HepG2 (cell line): ENCODE measurements at regions not wholly inside any gene's neighbourhood (a gene's known extent, or its start where the extent isn't known, plus 50 kb on each side); places are given as distances from the start of the nearest gene placed in this dataset.

ENCODE experiments used
- ATAC-seq: fragments of 200-7000 bp; cut with Tn5 transposase; 3 replicates; pipeline ENCODE4 v1.9.1; 2020; ENCODE audit warnings: mild to moderate bottlenecking, moderate library complexity
- BruUV-seq: library from RNA; stranded (reverse); fragments of 400-500 nt; replicated peaks from 2 replicates; lab custom pipeline; 2021; lab: Mats Ljungman, UMichigan
- CTCF ChIA-PET: fragments of 300-600 bp; formaldehyde crosslinking; extraction: SDS; loops from one replicate; lab custom pipeline; 2021; ENCODE audit warnings: low total read pairs, inconsistent platforms, low intra/inter-chr PET ratio; lab: Yijun Ruan, JAX
- POLR2A ChIA-PET: fragments of 350-600 bp; sonication (Branson Sonifier 250); formaldehyde crosslinking; loops from one replicate; lab custom pipeline; 2020; ENCODE audit warnings: antibody characterized with exemption, inconsistent platforms; lab: Yijun Ruan, JAX
- DNase-seq: peaks from one replicate; pipeline ENCODE4 v3.0.0-alpha.2; 2015; ENCODE audit warnings: low spot score
- FAIRE-seq: peaks from 3 replicates; lab custom pipeline; 2011; peaks lifted over from hg19 to GRCh38; lab: Jason Lieb, UNC
- H2AFZ ChIP-seq: one replicate; pipeline ENCODE4 v1.6.1; 2011; ENCODE audit warnings: low read length, inconsistent platforms
- H3K27ac ChIP-seq: fragments of 300-600 bp; 3 replicates; pipeline ENCODE4 v1.8.0; 2011; ENCODE audit warnings: mixed run types, mild to moderate bottlenecking, mixed read lengths, low read length, inconsistent platforms; ENCODE audit not compliant: insufficient read depth; ENCODE audit errors: extremely low read length
- H3K27me3 ChIP-seq, 2 experiments: fragments of 200-600 bp in 1 of 2; 2 replicates in 1 of 2; 3 replicates in 1 of 2; pipeline versions ENCODE4 v1.6.0 to v1.8.0; 2011; ENCODE audit warnings: low read length in 2 of 2, mild to moderate bottlenecking in 2 of 2, moderate library complexity in 2 of 2, inconsistent platforms in 1 of 2; ENCODE audit not compliant: insufficient read depth in 2 of 2, control insufficient read depth in 1 of 2
- H3K36me3 ChIP-seq, 2 experiments: fragments of 200-600 bp in 1 of 2; replicated peaks in 1 of 2; 2 replicates in 1 of 2; 3 replicates in 1 of 2; pipeline versions ENCODE4 v1.5.1 to v1.8.0; 2011; ENCODE audit warnings: low read length in 2 of 2, inconsistent platforms in 1 of 2; ENCODE audit not compliant: insufficient read depth in 2 of 2, control insufficient read depth in 1 of 2
- H3K4me1 ChIP-seq: 2 replicates; pipeline ENCODE4 v1.5.1; 2012; ENCODE audit warnings: low read length, inconsistent platforms; ENCODE audit not compliant: insufficient read depth
- H3K4me2 ChIP-seq: 2 replicates; pipeline ENCODE4 v1.6.0; 2011; ENCODE audit warnings: low read depth, low read length, inconsistent platforms
- H3K4me3 ChIP-seq, 3 experiments: fragments of 200-600 bp in 1 of 3; sonication (generic), shearing (Covaris generic) in 1 of 3; replicated peaks in 1 of 3; 2 replicates each; pipeline ENCODE4 v1.5.1; 2011 to 2016; ENCODE audit warnings: low read length in 3 of 3, inconsistent platforms in 2 of 3, low read depth in 2 of 3, mild to moderate bottlenecking in 2 of 3, control low read depth in 1 of 3, mixed read lengths in 1 of 3; ENCODE audit not compliant: insufficient read depth in 1 of 3
- H3K79me2 ChIP-seq: one replicate; pipeline ENCODE4 v1.6.1; 2011; ENCODE audit warnings: low read length, inconsistent platforms; ENCODE audit not compliant: insufficient read depth
- H3K9ac ChIP-seq: 2 replicates; pipeline ENCODE4 v1.6.0; 2011; ENCODE audit warnings: mild to moderate bottlenecking, low read depth, low read length, inconsistent platforms; ENCODE audit not compliant: insufficient read depth
- H3K9me3 ChIP-seq: 2 replicates; pipeline ENCODE4 v1.5.1; 2012; ENCODE audit warnings: mild to moderate bottlenecking, low read length
- H4K20me1 ChIP-seq: 2 replicates; pipeline ENCODE4 v1.6.0; 2011; ENCODE audit warnings: inconsistent platforms, mild to moderate bottlenecking, low read length, moderate library complexity; ENCODE audit not compliant: insufficient read depth
- CCDC6 ChIP-seq: sonication (generic); formaldehyde crosslinking; IDR thresholded peaks from 2 replicates; pipeline ENCODE4 v1.8.1; 2022; ENCODE audit warnings: mild to moderate bottlenecking, missing genetic modification reagents, moderate library complexity
- CSRNP1 ChIP-seq: sonication (generic); formaldehyde crosslinking; IDR thresholded peaks from 2 replicates; pipeline ENCODE4 v1.8.1; 2023; ENCODE audit warnings: mild to moderate bottlenecking, missing genetic modification reagents
- GPN1 ChIP-seq: sonication (generic); formaldehyde crosslinking; IDR thresholded peaks from 2 replicates; pipeline ENCODE4 v1.5.1; 2020; ENCODE audit warnings: missing genetic modification reagents, borderline replicate concordance
- HOXA3 ChIP-seq: sonication (generic); formaldehyde crosslinking; IDR thresholded peaks from 2 replicates; pipeline ENCODE4 v1.5.0; 2020; ENCODE audit warnings: missing genetic modification reagents
- SNRNP70 ChIP-seq: fragments of 200-400 bp; formaldehyde crosslinking; IDR thresholded peaks from 2 replicates; pipeline ENCODE4 v1.6.1; 2017; ENCODE audit warnings: mild to moderate bottlenecking, low read depth, low read length, moderate library complexity
- TMF1 ChIP-seq: sonication (generic); formaldehyde crosslinking; IDR thresholded peaks from 2 replicates; pipeline ENCODE4 v1.8.1; 2022; ENCODE audit warnings: low read depth, missing genetic modification reagents
- ZBTB34 ChIP-seq: sonication (generic); formaldehyde crosslinking; IDR thresholded peaks from 2 replicates; pipeline ENCODE4 v1.8.0; 2022; ENCODE audit warnings: mild to moderate bottlenecking, missing genetic modification reagents
- WGBS: methylation state at CpG from one replicate; pipeline ENCODE4 v1.1.6; 2017; ENCODE audit warnings: low lambda C conversion rate; 5-methylcytosine and 5-hydroxymethylcytosine counted together
- in situ Hi-C: cut with HindIII; loops from 2 replicates; pipeline ENCODE4 v1.10.0; 2017; ENCODE audit warnings: low pct_unique_long_range_greater_than_20kb; ENCODE audit not compliant: extremely low pct_ligation_motif_present
- intact Hi-C: fragments of 100-400 bp; cut with micrococcal nuclease; formaldehyde crosslinking; loops from one replicate; pipeline ENCODE4 v1.10.0; 2022; ENCODE audit not compliant: unreplicated experiment

GRCh38 chr10:83166344-83166743 is 973.0 kb upstream of the GHITM start:
- Histone ChIP-seq H3K79me2 (no peaks in the 10 kb centered on the region), H3K9ac (no peak overlapping the region), H3K4me2 (no peak overlapping the region), H3K36me3 (no peaks in the 10 kb centered on the region), H3K4me1 (no peaks in the 10 kb centered on the region), H3K27ac (no peak overlapping the region), H4K20me1 (no peaks in the 10 kb centered on the region), H2AFZ (no peak overlapping the region), H3K9me3 (peaks cover 34% of the 10 kb centered on the region), H3K27me3 (no peaks in the 10 kb centered on the region), H3K4me3 (no peak overlapping the region)
- DNase-seq = no peak
- CTCF ChIA-PET = no interaction called here
- TF ChIP-seq HOXA3 (no peak), CCDC6 (CRISPR knock-in tag) (no peak), GPN1 (no peak), CSRNP1 (CRISPR knock-in tag) (no peak), TMF1 (CRISPR knock-in tag) (no peak), ZBTB34 (CRISPR knock-in tag) (no peak), SNRNP70 (no peak)
- in situ Hi-C loops = no loop called here
- intact Hi-C loops = no loop called here
- BruUV-seq = no TSS peak
- no peak for FAIRE-seq
- 6% methylated on average over 3 of the region's 5 CpGs for WGBS
- POLR2A ChIA-PET = no interaction called here
- no peak; the same call in 2 of the 3 replicates for ATAC-seq
